ENCODE measurements at regions not wholly inside any gene's neighbourhood (a gene's known extent, or its start where the extent isn't known, plus 50 kb on each side); places are given as distances from the start of the nearest gene placed in this dataset.

DNA sequence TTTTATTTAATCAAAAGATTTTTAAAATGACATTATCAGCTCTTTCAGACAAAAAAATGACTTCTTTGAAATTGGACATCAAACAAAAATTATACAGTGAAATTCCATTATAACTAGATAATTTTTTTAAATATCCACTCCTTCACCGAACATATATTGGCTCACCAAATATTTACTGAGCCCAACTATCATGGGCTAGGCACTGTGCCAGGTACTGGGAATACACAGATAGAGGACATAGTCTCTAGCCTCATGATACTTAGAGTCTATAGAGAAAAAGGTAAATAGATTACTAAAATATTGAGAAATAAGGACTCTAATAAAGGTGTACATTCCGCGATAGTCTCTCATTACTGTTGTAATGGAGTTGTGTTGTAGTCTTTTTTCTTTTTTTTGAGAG lies 219.9 kb downstream of the SEC23A start:
- DNase-seq (ENCODE audit: extremely low spot score): no peak
- ChIA-PET POLR2A (no interaction called here), CTCF (no interaction called here)
- TF ChIP-seq ZNF384 (IDR thresholded peaks at IDR 0.05) (no peak), L3MBTL2 (conservative IDR thresholded peaks at IDR 0.05) (no peak), PKNOX1 (IDR thresholded peaks at IDR 0.05) (no peak), TARDBP (IDR thresholded peaks at IDR 0.05) (no peak), CTBP1 (IDR thresholded peaks at IDR 0.05; ENCODE audit: borderline replicate concordance) (no peak), FOXA1 (IDR thresholded peaks at IDR 0.05) (no peak), SP1 (IDR thresholded peaks at IDR 0.05) (no peak), BHLHE40 (IDR thresholded peaks at IDR 0.05; ENCODE audit: borderline replicate concordance) (no peak), NFRKB (IDR thresholded peaks at IDR 0.05) (no peak), LEF1 (IDR thresholded peaks at IDR 0.05; ENCODE audit: borderline replicate concordance) (no peak), FOXK2 (IDR thresholded peaks at IDR 0.05) (no peak), ELF4 (IDR thresholded peaks at IDR 0.05) (no peak), FOXM1 (IDR thresholded peaks at IDR 0.05; ENCODE audit: borderline replicate concordance) (no peak), SUZ12 (IDR thresholded peaks at IDR 0.05) (no peak), ARNT (IDR thresholded peaks at IDR 0.05) (no peak)

- ChIA-PET CTCF (no interaction called here), POLR2A (no interaction called here)
- no peak for DNase-seq (ENCODE audit: extremely low spot score)
- no peak for TF ChIP-seq SUZ12 (IDR thresholded peaks at IDR 0.05)
- TF ChIP-seq LEF1 (IDR thresholded peaks at IDR 0.05; ENCODE audit: borderline replicate concordance): no peak
- no peak for TF ChIP-seq FOXA1 (IDR thresholded peaks at IDR 0.05)
- no peak for TF ChIP-seq ZNF384 (IDR thresholded peaks at IDR 0.05)
- TF ChIP-seq HDGF (IDR thresholded peaks at IDR 0.05; ENCODE audit: borderline replicate concordance): no peak
- no peak for TF ChIP-seq L3MBTL2 (conservative IDR thresholded peaks at IDR 0.05)
- no peak for TF ChIP-seq FOXK2 (IDR thresholded peaks at IDR 0.05)
- no peak for TF ChIP-seq ARNT (IDR thresholded peaks at IDR 0.05)
- no peak for TF ChIP-seq PKNOX1 (IDR thresholded peaks at IDR 0.05)
- no peak for TF ChIP-seq BHLHE40 (IDR thresholded peaks at IDR 0.05; ENCODE audit: borderline replicate concordance)
- no peak for TF ChIP-seq ELF4 (IDR thresholded peaks at IDR 0.05)
- TF ChIP-seq CTBP1 (IDR thresholded peaks at IDR 0.05; ENCODE audit: borderline replicate concordance): no peak
- TF ChIP-seq NFRKB (IDR thresholded peaks at IDR 0.05): no peak
- TF ChIP-seq SP1 (IDR thresholded peaks at IDR 0.05): no peak
- no peak for TF ChIP-seq FOXM1 (IDR thresholded peaks at IDR 0.05; ENCODE audit: borderline replicate concordance)
- no peak for TF ChIP-seq TARDBP (IDR thresholded peaks at IDR 0.05)
These were observed 220.5 kb downstream of the SEC23A start for GRCh38 chr14:38882533-38882932.

- CTCF ChIA-PET: interaction anchor here (0.6 to 1.1 kb wide), 2 partner anchors 11 to 14 kb away, joined by 3 read pairs; no protein-coding TSS in a partner anchor
- TF ChIP-seq FOXA1 (IDR thresholded peaks at IDR 0.05) (no peak), CTBP1 (IDR thresholded peaks at IDR 0.05; ENCODE audit: borderline replicate concordance) (no peak), L3MBTL2 (conservative IDR thresholded peaks at IDR 0.05) (no peak), ARNT (IDR thresholded peaks at IDR 0.05) (no peak), HDGF (IDR thresholded peaks at IDR 0.05; ENCODE audit: borderline replicate concordance) (no peak)
- POLR2A ChIA-PET: no interaction called here
- DNase-seq (ENCODE audit: extremely low spot score): no peak
These were observed 222.2 kb downstream of the SEC23A start for GRCh38 chr14:38880643-38881524.

DNA sequence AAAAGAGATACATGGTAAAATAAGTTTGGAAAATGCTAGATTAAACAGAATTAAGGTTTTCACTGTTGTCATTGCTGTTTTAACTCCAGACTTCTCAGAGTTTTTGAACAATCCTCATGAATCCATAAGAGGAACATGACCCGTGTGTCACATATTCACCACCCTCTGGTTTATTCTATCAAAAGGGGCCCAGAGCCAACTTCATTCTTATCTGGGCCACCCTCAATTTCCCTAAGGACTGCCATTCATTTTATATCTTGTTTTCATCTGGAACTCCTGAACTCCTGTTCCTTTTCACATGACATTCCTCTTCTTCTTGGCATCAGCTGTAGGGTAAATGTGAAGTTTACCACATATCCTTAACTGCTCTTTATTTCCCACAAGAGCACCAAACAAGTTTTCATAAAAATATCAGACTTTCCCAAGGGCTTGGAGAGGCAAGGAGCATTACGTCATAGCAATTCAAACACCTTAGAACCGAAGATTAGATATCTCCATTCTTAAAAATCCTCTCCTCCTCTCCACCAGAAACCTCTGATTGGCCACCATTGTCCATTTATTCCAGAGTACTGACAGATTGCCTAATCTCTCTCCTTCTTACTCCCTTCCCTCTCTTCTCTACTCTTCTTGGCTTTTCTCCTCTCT lies 225.2 kb downstream of the SEC23A start:
- ChIA-PET POLR2A (no interaction called here), CTCF (no interaction called here)
- TF ChIP-seq ARNT (IDR thresholded peaks at IDR 0.05): no peak
- TF ChIP-seq SUZ12 (IDR thresholded peaks at IDR 0.05): no peak
- TF ChIP-seq NFRKB (IDR thresholded peaks at IDR 0.05): no peak
- no peak for TF ChIP-seq PKNOX1 (IDR thresholded peaks at IDR 0.05)
- TF ChIP-seq ZNF384 (IDR thresholded peaks at IDR 0.05): no peak
- DNase-seq (ENCODE audit: extremely low spot score): no peak

- CTCF ChIA-PET: interaction anchor here (0.9 kb wide), 1 partner anchor 972 kb away, joined by 3 read pairs; no protein-coding TSS in a partner anchor
- no peak for DNase-seq (ENCODE audit: extremely low spot score)
- no peak for TF ChIP-seq ZNF384 (IDR thresholded peaks at IDR 0.05)
- no peak for TF ChIP-seq BHLHE40 (IDR thresholded peaks at IDR 0.05; ENCODE audit: borderline replicate concordance)
- no peak for TF ChIP-seq CTBP1 (IDR thresholded peaks at IDR 0.05; ENCODE audit: borderline replicate concordance)
- TF ChIP-seq FOXM1 (IDR thresholded peaks at IDR 0.05; ENCODE audit: borderline replicate concordance): no peak
- TF ChIP-seq SUZ12 (IDR thresholded peaks at IDR 0.05): no peak
- no peak for TF ChIP-seq TARDBP (IDR thresholded peaks at IDR 0.05)
- no peak for TF ChIP-seq SP1 (IDR thresholded peaks at IDR 0.05)
- TF ChIP-seq PKNOX1 (IDR thresholded peaks at IDR 0.05): no peak
- no peak for TF ChIP-seq ARNT (IDR thresholded peaks at IDR 0.05)
- TF ChIP-seq L3MBTL2 (conservative IDR thresholded peaks at IDR 0.05): no peak
- TF ChIP-seq ELF4 (IDR thresholded peaks at IDR 0.05): no peak
- no peak for TF ChIP-seq FOXA1 (IDR thresholded peaks at IDR 0.05)
- TF ChIP-seq FOXK2 (IDR thresholded peaks at IDR 0.05): no peak
- no peak for TF ChIP-seq NFRKB (IDR thresholded peaks at IDR 0.05)
- TF ChIP-seq LEF1 (IDR thresholded peaks at IDR 0.05; ENCODE audit: borderline replicate concordance): no peak
- TF ChIP-seq HDGF (IDR thresholded peaks at IDR 0.05; ENCODE audit: borderline replicate concordance): no peak
- POLR2A ChIA-PET: no interaction called here
These were observed 228.3 kb downstream of the SEC23A start for GRCh38 chr14:38874721-38875120.
